ENCODE measurements at regions not wholly inside any gene's neighbourhood (a gene's known extent, or its start where the extent isn't known, plus 50 kb on each side); places are given as distances from the start of the nearest gene placed in this dataset.

- no peak for DNase-seq
Observed at GRCh38 chr13:109587689-109588088, 198.7 kb downstream of the IRS2 start.

- DNase-seq = no peak
Observed at GRCh38 chr13:109586509-109587346, 199.7 kb downstream of the IRS2 start.

- no peak for DNase-seq
Observed at GRCh38 chr13:109584844-109585361, 201.5 kb downstream of the IRS2 start.

GRCh38 chr13:109577191-109577700 is 209.1 kb downstream of the IRS2 start:
- no peak for DNase-seq

- DNase-seq = no peak
Observed at GRCh38 chr13:109576331-109576813, 210.0 kb downstream of the IRS2 start.

- DNase-seq = no peak
Observed at GRCh38 chr13:109575821-109576220, 210.6 kb downstream of the IRS2 start.

GRCh38 chr13:109572389-109572788 is 214.0 kb downstream of the IRS2 start:
- DNase-seq = no peak

- DNase-seq = peak; percentile 38
Observed at GRCh38 chr13:109569958-109570711, 216.2 kb downstream of the IRS2 start.

- no peak for DNase-seq
Observed at GRCh38 chr13:109568339-109568818, 218.0 kb downstream of the IRS2 start.

GRCh38 chr13:109567315-109567714 is 219.1 kb downstream of the IRS2 start:
- DNase-seq = no peak

GRCh38 chr13:109565877-109566276 is 220.5 kb downstream of the IRS2 start:
- DNase-seq = no peak

GRCh38 chr13:109548374-109548773 is 238.0 kb downstream of the IRS2 start:
- DNase-seq = no peak

GRCh38 chr13:109547942-109548341 is 238.4 kb downstream of the IRS2 start:
- DNase-seq = no peak

GRCh38 chr13:109545931-109546330 is 240.5 kb downstream of the IRS2 start:
- no peak for DNase-seq

- no peak for DNase-seq
Observed at GRCh38 chr13:109541081-109541480, 245.3 kb downstream of the IRS2 start.

- no peak for DNase-seq
Observed at GRCh38 chr13:109537584-109537983, 248.8 kb downstream of the IRS2 start.

- DNase-seq = no peak
Observed at GRCh38 chr13:109533350-109533749, 253.0 kb downstream of the IRS2 start.

GRCh38 chr13:109529964-109530363 is 256.4 kb downstream of the IRS2 start:
- DNase-seq = no peak

GRCh38 chr13:109521719-109522118 is 264.7 kb downstream of the IRS2 start:
- no peak for DNase-seq

- DNase-seq = no peak
Observed at GRCh38 chr13:109517517-109517916, 268.9 kb downstream of the IRS2 start.

- DNase-seq = no peak
Observed at GRCh38 chr13:109516186-109516585, 270.2 kb downstream of the IRS2 start.

- no peak for DNase-seq
Observed at GRCh38 chr13:109510013-109510412, 276.4 kb downstream of the IRS2 start.

GRCh38 chr13:109509154-109509900 is 277.1 kb downstream of the IRS2 start:
- no peak for DNase-seq
